Hippocampal formation (tissue), 2 donors: ENCODE measurements at regions not wholly inside any gene's neighbourhood (a gene's known extent, or its start where the extent isn't known, plus 50 kb on each side); places are given as distances from the start of the nearest gene placed in this dataset.
"Not testable (repeated sequence)": the region's sequence is repeated elsewhere in the genome, so short reads cannot be mapped to it uniquely, and the experiment has no call there.

Source experiments
- DNase-seq, 2 donors: peaks; one replicate each; lab custom pipeline; 2025; lab: John Stamatoyannopoulos, UW

GRCh38 chr12:47410383-47410782 lies 295.4 kb downstream of the RPAP3 start:
- no peak for DNase-seq

- no peak for DNase-seq
These were observed 296.4 kb downstream of the RPAP3 start for GRCh38 chr12:47409310-47409987.

DNA sequence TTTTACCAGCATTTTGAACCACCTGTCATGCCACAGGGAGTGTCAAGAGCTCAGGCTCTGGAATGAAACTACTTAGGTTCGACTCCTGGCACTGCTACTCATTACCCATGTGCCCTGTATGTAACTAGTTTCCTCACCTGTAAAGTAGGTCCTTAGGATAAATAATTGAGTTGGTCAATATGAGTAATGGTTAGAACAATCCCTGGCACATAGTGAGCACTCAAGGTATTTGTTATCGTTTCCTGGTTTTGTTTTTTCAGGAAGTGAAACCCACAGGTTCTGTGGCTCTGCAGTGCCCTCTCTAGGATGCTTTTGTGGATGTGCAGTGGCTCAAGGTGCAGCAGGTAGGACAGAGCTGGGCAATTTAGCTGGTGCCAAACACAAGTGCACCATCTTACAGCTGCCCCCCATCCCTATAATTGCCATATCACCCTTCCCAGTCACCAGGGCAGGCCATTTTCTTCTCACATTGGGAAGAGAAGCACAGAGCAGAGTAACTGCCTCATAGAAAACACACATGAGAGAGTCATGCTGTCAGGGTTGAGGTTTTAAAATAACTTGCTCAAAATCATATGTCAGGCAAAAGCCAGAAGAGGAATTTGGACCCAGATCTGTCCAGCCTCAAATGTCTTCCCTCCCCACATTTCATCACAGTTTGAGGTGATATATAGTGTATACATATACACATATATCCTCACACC lies 297.5 kb downstream of the RPAP3 start:
- no peak for DNase-seq

DNA sequence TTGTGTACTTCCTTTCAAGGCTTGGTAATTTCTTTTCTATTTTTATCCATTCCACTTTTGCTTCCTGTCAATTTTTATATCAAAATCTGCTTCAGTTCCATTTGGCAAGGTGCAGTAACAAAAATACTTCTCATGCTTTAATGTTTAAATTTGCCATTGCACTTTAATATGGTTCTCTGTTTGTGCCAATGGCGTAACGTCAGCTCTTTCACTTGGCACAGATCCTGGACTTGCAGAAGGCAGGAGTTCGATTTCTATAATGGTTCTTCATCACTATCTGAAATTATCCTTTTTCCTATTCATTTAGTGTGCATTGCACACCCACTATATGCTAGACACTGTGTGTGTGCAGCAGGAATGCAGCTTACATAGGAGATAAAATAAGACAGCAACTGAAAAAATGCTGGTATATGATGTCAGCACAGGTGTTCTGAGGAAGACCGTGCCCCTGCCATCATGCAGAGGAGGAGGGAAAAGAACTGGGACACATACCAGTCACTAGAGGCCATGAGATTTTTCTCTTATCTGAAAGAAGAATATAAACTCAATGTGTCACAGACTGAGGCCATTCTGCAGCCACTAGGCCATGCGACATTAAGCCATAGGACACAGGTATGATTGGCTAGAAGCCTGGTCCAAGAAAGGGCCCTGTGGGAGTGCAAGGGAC lies 298.2 kb downstream of the RPAP3 start:
- no peak for DNase-seq

GRCh38 chr12:47403681-47404080 lies 302.1 kb downstream of the RPAP3 start:
- DNase-seq, result no peak

GRCh38 chr12:47401196-47401595 lies 304.6 kb downstream of the RPAP3 start:
- not testable (repeated sequence) for DNase-seq

GRCh38 chr12:47400266-47400665 lies 305.6 kb downstream of the RPAP3 start:
- DNase-seq, result no peak

GRCh38 chr12:47397664-47398281 lies 308.1 kb downstream of the RPAP3 start:
- no peak for DNase-seq

GRCh38 chr12:47396902-47397663 lies 308.7 kb downstream of the RPAP3 start:
- no peak for DNase-seq

DNA sequence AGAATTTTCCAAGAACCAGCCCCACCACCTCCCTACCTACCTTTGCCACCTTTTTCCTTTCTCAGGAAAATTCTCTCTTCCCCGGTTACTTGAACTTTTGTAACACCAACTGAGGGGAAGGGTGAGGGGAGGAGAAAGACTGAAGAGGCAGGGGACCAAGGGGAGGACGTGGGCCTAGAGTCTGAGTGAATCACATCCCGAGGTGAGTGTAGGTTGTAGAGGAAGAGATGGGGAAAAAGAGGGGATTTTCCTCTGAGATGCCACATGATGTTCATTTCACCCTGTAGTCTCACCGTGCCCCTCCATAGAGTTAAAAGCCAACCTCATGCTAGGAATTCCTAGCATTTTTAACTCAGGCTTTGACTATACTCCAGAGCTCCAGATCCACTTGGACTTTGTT lies 311.8 kb downstream of the RPAP3 start:
- no peak for DNase-seq

- DNase-seq, result no peak
These were observed 312.4 kb downstream of the RPAP3 start for GRCh38 chr12:47393403-47393790.

- DNase-seq, result no peak
These were observed 311.8 kb upstream of the AMIGO2 start for GRCh38 chr12:47391566-47391965.

DNA sequence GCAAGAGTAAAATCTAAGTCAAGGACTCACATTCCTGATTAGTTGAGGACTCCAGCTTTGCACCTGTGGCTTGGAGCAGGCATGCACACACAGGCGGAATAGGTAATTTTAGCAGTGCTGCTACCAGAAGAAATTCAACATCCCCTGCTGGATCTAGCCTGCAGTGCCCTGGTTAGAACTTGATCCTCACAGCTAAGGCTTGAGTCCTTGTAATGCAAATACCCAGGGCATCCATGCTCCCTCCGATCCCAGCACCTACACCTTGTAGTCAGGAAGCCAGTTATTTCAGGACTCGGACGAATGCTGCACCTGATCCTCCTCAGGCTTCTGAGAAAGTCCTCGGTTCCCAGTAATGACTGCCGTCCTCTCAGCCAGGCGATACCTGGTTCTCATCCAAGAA lies 309.0 kb upstream of the AMIGO2 start:
- no peak for DNase-seq

GRCh38 chr12:47387994-47388393 lies 308.2 kb upstream of the AMIGO2 start:
- no peak for DNase-seq

- DNase-seq, result no peak
These were observed 305.9 kb upstream of the AMIGO2 start for GRCh38 chr12:47385653-47386052.

GRCh38 chr12:47383942-47384341 lies 304.2 kb upstream of the AMIGO2 start:
- DNase-seq, result no peak

- DNase-seq, result no peak
These were observed 302.5 kb upstream of the AMIGO2 start for GRCh38 chr12:47382305-47382704.

DNA sequence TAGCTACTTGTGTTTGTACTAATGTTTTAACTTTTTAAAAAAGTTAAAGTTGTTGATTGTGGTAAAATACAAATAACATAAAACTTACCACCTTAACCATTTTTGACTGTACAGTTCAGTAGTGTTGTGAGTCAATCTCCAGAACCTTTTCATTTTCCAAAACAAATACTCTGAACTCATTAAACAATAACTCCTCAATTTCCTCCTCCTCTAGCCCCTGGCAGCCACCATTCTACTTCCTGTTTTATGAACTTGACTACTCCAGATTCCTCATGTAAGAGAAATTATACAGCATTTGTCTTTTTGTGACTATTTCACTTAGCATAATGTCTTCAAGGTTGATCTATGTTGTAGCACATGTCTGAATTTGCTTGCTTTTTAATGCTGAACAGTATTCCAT lies 299.1 kb upstream of the AMIGO2 start:
- no peak for DNase-seq

DNA sequence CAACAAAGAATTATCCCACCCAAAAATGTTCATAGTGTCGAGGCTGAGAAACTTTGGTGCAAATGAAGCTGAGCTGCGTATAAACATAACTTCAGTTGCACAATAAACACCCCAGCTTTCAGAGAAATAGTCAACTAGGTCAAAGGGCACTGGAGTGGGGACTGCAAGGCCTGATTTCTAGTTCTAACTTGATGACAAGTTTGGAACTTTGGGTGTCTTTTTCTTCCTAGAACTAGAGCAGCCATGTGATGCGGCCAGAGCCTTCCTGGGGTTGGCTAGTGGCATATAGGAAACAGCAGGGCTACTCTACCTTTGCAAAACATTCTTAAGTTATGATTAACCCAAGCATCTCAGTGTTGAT lies 298.4 kb upstream of the AMIGO2 start:
- DNase-seq, result no peak

DNA sequence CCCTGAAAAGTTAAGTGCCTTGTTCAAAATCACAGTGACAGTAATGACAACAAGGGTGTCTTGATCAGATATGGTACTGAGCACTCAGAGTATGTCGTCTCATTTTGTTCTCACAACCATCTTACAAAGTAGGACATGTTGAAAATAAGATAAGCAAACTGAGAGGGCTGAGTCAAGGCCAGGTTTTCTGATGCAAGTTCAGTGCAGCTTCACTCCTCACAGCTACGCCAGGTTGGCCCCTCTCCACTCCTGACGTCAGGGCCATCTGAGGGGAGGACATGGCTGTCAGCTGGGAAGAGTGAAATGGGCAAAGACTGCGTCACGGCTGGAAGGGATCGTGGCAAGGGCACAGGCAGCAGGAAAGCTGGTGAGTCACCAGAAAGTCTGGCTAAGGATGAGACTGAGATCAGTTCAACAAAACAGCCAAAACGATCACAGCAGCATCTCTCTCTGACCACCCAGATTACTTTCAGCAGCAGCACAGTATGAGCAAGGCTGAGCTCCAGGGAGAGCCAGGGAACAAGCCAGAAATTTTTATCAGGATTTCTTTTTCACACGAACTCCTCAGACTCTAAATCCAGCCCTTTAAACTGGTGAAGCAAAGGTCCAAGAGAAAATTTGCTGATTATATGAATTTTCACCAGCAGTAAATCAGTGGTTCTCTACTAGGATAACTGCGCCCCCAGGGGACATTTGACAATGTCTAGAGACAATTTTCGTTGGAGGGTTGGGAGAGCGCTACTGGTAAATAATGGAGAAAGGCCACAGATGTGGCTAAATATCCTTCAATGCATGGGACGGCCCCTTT lies 297.9 kb upstream of the AMIGO2 start:
- DNase-seq, result peak in 1 of 2 donors; percentile 27

DNA sequence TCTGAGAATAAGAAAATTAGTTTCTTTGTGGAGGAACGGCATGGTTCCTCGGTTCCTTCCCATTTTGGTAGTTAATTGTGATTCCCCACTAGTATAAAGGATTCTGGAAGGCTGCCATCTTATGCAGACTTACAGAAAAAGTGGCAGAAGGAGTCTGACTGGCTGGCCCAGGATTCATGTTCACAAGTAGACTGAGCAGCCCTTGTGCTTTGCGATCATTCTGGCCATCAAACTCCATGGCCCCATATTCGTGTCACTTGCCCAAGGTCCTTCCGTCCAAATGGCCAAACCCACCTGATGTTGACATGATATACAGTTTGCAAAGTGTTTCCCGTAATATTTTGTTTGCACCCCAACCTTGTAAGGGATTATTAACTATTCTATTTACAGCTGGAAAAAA lies 297.2 kb upstream of the AMIGO2 start:
- DNase-seq, result no peak
